Activated CD4-positive, alpha-beta T cell treated with anti-CD3 and anti-CD28 coated beads, Interleukin-2, amount 50 U/mL, for 1 hour (primary cell): ENCODE measurements at regions not wholly inside any gene's neighbourhood (a gene's known extent, or its start where the extent isn't known, plus 50 kb on each side); places are given as distances from the start of the nearest gene placed in this dataset.

Experiments used
- DNase-seq: peaks from one replicate; pipeline ENCODE4 v3.0.0-alpha.2; 2020

DNA sequence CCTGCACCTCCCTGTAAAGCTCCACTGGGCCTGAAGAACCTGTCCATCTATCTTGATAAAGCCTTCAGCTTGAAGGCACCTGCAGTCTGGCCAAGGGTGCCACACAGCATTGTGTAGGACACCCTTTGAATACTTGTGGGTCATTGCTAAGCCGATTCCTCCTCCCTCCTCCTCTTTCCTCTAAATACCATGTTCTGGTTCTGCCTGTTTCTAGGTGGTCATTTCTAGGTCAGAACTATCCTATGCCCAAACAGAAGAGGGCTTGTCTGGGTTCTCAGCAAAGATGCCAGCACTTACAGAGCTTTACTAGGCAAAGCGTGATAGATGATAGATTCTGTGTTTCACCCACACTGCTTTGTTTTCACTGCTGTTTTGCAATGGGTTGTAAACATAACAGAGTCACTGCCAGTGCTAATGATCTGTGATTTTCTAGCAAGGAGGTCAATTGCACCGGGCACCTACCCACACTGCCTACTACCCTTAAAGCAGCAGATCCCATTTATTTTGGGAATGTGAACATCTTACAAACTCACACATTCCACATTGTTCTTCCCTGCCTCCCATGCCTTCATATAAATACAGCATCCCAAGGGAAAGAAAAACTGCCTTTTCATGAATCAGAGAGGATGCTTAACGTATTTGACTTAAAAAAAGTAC lies 279.1 kb upstream of the PITRM1 start:
- no peak for DNase-seq

DNA sequence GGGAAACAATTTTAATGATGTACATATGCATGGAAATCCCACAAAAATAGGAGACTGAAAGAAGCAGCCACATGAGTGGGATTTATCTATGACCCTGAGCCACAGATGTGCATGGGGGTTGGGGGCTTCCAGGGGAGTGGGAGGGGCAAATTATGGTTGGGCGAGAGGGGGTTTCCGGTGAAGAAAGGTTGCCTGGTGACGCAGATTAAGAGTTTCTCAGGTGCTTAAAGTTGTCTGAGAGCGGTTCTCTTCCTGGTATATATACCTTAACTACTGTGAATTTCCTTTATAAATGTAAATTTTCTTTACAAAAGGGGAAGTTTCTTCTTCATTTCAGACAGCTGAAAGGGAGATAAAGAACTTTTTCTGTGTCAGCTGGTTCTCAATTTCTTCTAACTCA lies 273.6 kb upstream of the PITRM1 start:
- DNase-seq, result no peak

DNA sequence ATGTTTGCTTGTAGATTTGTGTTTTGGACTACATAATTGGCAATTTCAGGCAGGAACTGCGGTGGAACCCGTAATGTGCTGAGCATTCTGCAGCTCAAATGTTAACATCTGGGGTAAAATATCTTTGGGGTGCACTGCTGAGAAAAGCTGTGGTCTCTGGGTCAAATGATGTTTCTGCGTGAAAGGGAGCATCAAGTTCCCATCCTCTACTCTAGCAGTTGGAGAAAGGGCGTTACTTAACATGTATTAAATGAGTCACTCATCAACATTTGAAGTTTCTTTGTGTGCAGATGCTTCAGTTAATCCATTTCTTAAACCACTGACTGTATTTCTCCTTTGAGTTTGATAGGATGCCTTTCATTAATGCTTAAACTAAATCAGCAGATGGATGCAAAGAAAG lies 273.1 kb upstream of the PITRM1 start:
- no peak for DNase-seq

DNA sequence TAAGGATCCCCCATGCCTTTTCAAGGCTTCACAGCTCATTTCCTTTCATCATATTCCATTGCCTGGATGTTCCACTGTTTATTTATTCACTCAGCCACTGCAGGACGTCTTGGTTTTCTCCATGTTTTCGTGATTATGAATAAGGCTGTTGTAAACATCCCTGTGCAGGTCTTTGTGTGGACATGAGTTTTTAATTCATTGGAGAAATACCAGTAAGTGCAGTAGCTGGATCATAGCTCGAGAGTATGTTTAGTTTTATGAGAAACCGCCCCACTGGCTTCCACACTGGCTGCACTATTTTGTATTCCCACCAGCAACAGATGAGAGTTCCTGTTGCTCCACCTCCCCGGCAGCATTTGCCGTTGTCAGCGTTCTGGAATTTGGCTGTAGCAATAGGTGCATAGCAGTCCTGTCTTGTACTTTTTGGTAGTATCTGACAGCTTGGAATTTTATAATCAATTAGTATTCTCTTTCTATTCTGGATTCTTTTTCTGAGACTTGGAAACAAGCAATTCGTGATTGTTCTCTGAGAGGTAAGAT lies 269.9 kb upstream of the PITRM1 start:
- DNase-seq, result no peak

DNA sequence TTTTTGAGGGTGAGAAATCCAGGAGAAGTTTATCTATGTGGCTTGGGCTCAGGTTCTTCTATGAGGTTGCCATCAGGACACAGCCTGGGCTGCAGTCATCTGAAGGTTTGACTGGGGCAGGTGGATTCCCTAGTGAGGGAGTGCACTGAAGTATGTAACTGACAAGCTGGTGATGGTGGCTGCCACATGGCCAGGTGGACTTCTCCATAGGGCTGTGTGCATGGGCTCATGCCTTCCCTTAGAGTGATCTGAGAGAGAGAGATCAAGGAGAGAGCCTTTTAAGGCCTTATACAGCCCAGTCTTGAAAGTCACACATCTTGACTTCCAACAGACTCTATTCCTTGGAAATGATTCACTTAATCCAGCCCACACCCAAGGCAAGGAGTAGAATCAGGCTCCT lies 266.6 kb upstream of the PITRM1 start:
- DNase-seq, result no peak

DNA sequence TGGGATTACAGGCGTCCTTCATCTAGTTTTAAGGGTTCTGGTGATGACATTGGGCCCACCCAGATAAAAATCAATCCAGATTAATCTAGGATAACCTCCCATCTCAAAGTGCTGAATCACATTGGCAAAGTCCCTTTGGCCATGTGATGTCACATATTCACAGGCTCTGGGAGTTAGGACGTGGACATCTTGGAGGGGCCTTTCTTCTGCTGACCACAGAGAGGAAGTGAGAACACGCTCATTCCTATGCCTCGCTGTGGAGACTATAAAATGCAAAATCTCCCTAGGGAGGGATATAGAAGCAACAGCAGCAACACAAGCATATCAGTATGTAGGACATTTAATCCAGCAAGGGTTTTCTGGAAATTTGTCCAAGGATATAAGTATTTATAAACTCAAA lies 266.0 kb upstream of the PITRM1 start:
- no peak for DNase-seq

DNA sequence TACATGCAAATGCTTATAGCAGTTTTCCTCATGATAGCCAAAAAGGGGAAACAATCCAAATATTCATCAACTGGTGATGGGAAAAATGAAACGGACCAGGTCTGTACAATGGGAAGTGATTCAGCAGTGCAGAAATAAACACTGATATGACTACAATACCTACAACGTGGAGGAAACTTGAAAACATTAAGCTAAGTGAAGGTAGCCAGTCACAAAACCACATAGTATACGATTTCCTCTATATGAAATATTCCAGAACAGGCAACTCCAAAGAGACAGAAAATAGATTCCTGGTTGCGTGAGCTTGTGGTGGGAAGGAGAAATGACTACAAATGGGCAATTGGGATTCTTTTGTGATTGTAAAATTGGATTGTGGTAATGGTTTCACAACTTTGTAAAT lies 263.1 kb upstream of the PITRM1 start:
- DNase-seq, result no peak

DNA sequence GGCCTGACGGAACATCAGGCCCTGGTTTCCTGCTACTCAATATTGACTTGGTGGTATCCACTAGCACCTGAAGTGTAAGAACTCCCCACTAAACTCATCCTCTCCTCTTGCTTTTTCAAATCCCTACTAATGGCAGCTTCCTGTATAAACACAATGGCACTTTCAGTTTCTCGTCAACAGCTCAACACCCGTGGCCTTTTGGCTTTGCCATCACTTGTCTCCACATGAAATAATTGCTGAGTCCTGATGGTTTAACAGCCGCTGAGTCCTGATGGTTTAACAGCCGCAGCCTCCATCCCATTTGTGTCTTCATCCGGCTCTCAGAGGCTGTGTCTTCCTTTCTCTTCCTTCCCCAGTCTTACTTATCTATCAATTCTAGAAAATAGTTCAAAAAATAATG lies 261.4 kb upstream of the PITRM1 start:
- no peak for DNase-seq

DNA sequence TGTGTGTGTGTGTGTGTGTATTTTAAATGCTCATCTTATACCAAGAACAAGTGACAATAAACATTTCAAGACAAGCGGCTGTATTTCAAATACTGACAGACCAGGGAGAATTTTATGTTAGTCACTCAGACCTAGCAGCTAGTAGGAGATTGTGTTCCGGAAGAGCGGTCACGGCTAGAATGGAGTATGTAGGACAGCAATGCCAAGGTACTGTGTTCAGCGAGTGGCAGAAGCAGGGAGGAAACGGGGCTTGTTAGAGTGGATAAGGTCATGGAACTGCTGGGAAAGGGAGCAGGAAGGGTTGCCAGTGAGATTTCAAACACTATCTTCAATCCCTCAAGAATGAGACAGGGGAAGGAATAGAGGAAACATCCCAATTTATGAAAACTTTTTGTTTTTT lies 260.5 kb upstream of the PITRM1 start:
- no peak for DNase-seq

DNA sequence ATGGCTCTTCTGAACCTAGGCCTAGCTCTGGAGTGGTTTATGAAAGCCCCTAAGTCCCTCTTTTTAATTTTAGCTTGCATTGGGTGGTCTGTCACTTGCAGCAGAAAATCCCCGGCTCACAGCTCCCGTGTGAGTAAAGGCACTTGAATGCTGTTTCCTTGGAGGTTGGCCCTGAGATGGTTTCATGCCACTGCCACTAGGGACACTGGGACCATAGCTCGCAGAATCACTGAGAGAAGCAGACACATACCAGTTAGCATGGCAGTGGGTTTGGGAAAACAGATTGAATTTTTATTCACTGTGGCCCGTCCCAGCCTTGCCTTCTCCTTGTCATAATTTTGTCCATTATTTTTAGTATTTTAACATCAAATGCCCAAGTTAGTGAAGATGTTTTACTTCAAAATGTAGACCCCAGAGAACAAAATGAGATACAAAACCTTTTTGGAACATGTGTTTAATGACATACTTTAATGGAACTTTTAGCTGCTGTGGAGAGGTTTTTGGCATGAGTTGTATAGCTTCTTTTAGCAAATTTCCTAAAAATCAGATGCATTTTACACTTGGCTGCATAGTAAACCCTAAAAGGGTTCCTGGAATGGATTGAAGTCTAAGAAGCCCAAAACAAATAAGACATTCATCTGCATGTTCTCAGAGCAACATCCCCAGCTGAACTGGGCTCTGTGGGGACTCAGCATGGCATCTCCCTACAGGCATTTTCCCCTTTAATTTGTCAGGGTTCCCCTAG lies 259.7 kb upstream of the PITRM1 start:
- DNase-seq, result no peak

DNA sequence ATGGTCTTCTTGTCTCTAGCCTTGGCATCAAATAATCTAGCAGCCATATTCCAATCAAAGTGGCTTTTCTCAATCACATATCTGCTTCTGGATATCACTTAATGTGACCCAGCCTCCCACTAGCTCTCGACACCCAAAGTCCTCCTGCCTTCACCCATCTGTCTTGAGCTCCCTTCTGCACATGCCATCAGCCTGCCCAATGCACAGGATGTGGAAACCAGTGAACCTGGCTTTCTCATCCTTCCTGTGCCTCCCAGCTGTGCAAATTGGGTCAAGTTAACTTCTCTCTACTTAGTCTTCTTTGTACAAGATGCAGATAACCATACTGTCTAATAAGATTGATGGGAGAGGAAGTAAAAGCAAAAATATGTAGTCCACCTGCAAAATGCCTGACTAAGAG lies 257.9 kb upstream of the PITRM1 start:
- no peak for DNase-seq

DNA sequence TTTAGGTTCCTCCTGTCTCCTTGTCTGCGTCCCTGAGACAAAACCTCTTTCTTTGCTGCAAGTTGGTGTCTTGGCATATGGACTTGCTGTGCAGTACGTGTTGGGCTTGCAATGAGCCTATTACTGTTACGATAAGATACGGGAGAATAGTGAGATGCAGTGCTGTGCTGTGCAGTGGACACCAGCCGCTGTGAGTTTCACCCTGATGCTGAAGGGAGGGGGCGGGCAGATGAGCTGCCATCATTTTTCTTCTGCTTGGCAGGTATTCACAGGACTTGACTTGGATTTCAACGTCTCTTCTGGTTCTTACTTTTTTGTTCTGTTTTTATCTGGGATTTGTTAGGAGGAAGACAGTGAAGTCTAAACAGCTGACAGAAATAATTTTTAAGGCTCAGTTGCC lies 257.1 kb upstream of the PITRM1 start:
- DNase-seq, result no peak

DNA sequence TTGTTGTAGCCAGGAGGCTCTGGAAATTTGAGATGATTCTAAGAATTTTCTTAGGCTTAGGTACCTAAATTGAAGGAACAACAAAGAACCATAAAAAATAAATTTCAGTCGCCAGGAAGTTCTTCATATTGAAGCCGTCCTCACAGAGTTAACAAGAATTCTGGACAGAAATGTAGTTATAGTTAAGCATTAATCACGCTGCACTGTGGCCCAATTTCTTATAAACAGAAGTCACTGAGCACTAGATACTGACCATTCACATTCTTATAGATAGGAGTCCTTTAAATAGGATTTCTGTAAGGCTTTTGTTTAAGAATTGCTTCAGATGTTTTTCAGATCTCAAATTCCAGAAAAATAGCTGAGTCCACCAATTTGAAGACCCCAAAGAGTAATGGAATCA lies 256.2 kb upstream of the PITRM1 start:
- DNase-seq, result no peak

DNA sequence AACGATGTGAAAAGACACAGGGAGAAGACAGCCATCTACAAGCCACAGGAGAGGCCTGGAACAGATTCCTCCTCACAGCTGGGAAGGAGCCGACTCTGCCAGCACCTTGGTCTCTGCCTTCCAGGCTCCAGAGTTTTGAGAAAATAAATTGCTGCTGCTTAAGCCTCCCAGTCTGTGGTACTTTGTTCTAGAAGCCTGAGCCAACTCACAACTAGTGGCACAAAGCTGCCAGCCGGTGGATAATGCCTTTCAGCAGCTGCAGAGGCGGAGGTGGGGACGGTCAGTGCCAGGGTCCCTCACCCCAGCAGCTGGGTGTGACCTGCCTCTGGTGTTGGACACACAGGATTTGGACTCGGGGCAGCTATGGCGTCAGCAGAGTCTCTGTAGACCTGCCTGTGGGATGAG lies 255.4 kb upstream of the PITRM1 start:
- DNase-seq, result no peak

DNA sequence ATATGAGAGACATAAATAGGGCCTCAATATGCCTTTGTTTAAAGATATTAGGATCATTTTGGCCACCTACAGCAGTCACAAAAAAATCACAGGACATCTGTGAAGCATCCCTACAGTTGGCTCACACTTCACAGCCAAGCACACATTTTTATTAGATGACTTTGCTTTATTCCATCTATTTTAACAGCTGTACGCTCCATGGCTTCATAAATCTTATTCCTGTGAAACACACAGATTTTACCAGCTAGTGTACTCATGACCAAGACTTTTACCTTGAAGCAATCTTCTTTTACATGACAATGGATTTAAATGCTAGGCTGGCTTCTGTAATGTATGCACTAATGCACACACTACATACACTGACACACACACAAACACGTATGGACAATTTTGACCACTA lies 254.8 kb upstream of the PITRM1 start:
- DNase-seq, result no peak

DNA sequence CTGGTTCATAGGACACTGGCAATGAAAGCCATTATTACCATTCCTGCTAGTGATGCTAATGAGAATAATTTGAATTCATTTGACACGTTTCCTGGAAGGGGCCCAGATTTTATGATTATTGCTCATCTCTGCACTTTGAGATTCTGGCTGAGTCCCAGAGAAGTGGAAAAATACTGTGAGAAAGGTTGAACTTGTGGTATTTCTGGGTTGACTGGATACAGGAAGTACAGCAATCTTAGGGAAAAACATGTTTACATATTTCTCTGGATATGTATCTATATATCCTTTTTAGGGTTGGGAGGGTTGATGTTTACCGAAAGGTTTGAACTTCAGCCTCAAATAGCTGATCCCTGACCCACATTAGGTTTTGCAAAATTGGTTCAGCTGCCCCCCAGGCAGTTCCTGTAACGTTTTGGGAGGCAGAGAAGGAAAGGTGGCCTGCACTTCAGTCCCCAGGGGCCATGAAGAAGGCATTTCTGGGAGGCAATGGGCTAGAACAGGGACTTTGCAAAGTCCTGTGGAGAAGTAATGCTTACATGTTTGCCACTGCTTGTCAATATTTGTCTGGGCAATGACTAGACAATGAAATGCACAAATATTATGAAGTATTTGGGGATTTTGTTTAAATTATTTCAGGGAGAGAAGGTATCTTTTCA lies 253.7 kb upstream of the PITRM1 start:
- DNase-seq, result no peak

DNA sequence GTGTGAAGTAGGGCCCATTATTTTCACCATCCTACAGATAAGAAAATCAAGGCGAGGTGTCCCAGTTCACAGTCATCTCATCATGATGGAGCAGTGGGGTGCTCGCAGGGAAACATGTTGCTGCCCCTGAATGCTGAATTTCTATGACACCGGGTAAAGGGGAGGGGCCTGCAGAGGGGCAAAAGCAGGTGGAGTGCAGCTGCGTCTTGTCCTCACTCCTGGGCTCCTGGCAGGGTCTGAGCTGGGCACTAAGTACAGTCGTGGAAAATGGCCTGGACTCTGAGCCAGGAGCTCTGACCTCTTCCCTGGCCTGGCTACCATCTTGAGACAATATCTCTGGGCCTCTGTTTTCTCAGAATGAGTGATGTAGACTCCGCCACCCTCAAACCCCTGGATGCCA lies 253.1 kb upstream of the PITRM1 start:
- DNase-seq, result no peak

DNA sequence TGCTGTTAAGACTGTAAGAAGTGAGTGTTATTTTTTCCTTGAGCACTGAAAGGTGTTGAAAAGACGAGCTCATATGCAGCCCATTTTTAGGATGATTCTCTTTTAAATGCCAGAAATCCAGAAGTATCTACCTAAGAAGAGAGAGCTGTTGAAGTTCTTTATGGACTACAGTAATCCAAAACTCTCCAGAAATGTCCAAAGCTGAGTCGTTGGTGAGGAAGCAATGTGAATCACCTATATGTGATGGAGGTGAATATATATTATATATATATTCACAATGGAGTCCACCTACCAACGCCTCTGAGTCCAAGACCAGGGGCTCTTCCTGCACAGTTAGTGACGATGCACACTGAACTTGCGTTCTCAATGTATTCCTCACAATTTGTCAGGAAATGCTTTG lies 252.7 kb upstream of the PITRM1 start:
- no peak for DNase-seq

DNA sequence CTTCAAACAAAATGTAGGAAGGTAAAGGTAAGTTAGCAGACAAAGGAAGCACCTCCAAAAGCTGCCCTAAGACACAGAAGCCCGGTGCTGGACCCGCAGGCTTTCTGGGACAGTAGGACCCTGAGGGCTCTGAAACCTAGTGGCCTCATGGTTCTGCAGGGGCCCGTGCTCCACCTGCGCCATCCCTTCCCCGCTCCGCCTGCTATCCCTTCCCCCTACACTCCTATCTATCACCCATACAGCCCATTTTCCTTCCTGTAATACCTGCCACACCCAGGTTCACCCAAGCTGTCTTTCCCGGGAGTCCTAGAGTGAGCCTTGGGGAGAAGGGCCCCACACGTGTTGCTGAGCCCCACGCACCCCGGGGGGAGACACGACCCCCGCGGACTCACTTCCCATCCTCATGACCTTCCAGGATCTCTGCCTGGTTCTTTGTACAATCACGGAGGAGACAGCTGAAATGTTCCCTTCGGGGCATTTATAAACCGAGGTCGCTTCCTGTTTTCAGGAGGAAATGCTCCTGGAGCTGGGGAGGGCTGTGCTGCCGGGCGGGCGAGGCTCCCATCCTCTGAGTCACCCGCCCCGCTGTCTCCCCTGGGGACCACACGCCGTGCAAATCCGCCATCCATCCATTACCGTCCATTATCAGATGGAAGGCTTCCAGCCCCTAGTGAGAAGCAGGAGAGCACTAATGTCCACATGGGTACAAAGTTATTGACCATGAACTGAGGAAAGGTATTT lies 251.7 kb upstream of the PITRM1 start:
- no peak for DNase-seq

DNA sequence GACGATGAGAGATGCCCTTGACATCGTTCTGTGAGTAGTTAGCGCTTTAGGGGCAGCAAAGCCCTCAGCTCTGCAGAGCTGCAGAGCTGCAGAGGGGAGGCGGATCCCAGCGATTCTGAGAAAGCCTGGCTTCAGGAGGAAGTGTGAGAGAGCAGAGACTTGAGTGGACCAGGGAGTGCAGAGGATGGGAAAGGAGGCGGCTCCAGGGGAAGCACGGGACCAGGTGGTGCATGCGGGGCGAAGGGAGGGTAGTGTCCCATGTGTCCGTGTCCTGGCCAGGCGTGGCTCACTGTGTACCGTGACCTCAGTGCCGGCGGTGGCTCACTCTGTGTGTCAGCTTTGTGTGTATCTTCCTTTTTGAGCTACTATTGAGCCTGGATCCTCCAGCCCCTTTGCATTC lies 250.8 kb upstream of the PITRM1 start:
- DNase-seq, result no peak

DNA sequence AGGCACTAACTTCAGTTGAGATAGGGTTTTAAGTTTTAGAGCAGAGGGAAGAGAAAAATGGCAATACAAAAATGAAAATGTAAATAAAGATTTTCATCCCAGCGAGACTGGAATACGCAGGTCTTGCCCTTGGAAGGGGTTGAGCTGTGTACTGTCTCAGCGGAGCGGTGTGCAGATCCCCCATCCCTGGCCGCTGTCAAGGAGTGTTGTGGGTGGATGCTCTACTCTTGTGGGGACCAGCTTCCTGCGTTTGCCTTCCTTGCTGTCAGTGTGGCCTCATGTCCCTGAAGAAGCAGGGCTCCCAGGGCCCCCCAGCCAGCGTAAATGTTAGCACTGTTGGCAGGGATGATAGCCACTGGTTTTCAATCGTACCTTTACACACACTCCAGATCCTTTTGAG lies 249.7 kb upstream of the PITRM1 start:
- no peak for DNase-seq

DNA sequence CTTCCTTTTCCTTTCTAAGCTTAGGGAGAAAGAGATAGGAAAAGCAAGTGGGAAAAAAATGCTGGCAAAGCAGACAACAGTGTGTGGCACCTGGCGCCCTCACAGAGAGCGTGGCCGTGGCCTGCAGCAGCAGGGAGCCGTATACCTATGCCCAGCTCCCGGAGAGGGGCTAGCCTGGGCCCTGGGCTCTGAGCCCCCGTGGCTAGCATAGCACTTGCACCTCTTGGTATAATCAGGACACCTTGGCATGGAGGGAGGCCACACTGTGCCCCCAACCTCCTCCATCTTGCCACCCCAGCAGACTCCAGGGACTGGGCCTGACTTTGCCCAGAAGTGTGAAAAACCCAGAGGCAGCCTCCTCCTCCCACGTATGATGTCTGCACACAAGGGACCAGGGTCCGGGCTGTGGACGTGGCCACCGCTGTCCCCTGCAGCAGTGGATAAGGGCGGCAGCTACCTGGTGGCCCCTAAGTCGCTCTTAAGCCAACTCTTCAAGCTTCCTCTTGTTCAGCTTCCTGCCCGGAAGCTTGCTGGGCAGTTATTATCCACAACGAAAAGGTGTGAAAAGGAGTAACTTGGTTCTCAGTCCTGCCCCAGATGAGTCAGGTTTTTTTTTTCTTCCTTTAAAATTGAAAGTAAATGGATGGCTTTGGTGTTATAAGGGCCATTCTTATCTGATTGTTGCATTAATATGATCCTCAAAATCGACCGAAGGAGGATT lies 249.1 kb upstream of the PITRM1 start:
- DNase-seq, result no peak
